Panc1 (cell line): ENCODE measurements at regions not wholly inside any gene's neighbourhood (a gene's known extent, or its start where the extent isn't known, plus 50 kb on each side); places are given as distances from the start of the nearest gene placed in this dataset.

Experiments
- ATAC-seq: fragments of 200-7000 bp; cut with Tn5 transposase; 2 replicates; pipeline ENCODE4 v1.9.1; 2020; ENCODE audit warnings: mild to moderate bottlenecking, moderate library complexity
- BruUV-seq: library from RNA; stranded (reverse); fragments of 400-500 nt; replicated peaks from 2 replicates; lab custom pipeline; 2021; lab: Mats Ljungman, UMichigan
- CTCF ChIA-PET: fragments of 300-600 bp; sonication (Branson Sonifier 250); formaldehyde crosslinking; loops from one replicate; lab custom pipeline; 2022; ENCODE audit warnings: antibody characterized with exemption; lab: Charles Lee
- POLR2A ChIA-PET: fragments of 300-600 bp; sonication (Branson Sonifier 250); formaldehyde crosslinking; loops from one replicate; lab custom pipeline; 2022; ENCODE audit warnings: antibody characterized with exemption; lab: Charles Lee
- DNase-seq: peaks from one replicate; pipeline ENCODE4 v3.0.0-alpha.2; 2010; ENCODE audit warnings: low read depth, low spot score
- H3K27ac ChIP-seq: 2 replicates; pipeline ENCODE4 v1.5.1; 2011; ENCODE audit warnings: mild to moderate bottlenecking, low read length, inconsistent platforms
- H3K27me3 ChIP-seq: fragments of 200-500 bp; sonication (Bioruptor generic); 2 replicates; pipeline ENCODE4 v1.6.0; 2014; ENCODE audit warnings: low read length, inconsistent platforms; ENCODE audit not compliant: control insufficient read depth, insufficient read depth
- H3K36me3 ChIP-seq: fragments of 200-500 bp; sonication (Bioruptor generic); 2 replicates; pipeline ENCODE4 v1.5.1; 2014; ENCODE audit warnings: inconsistent platforms, mild to moderate bottlenecking, low read length, moderate library complexity; ENCODE audit not compliant: control insufficient read depth, insufficient read depth
- H3K4me1 ChIP-seq: 2 replicates; pipeline ENCODE4 v1.5.1; 2011; ENCODE audit warnings: inconsistent platforms, mild to moderate bottlenecking, low read length, moderate library complexity; ENCODE audit not compliant: control insufficient read depth, insufficient read depth
- H3K4me3 ChIP-seq, 2 experiments: 2 replicates each; pipeline ENCODE4 v1.5.1; 2011 to 2012; ENCODE audit warnings: low read depth in 2 of 2, low read length in 2 of 2, mild to moderate bottlenecking in 2 of 2, inconsistent platforms in 1 of 2, moderate library complexity in 1 of 2
- H3K9me3 ChIP-seq: fragments of 200-500 bp; sonication (Bioruptor generic); 2 replicates; pipeline ENCODE4 v1.5.1; 2014; ENCODE audit warnings: low read depth, mild to moderate bottlenecking, inconsistent platforms, low read length, moderate library complexity; ENCODE audit not compliant: control insufficient read depth, insufficient read depth
- POLR2AphosphoS5 ChIP-seq: IDR thresholded peaks from 2 replicates; pipeline ENCODE4 v1.6.1; 2012; ENCODE audit warnings: mild to moderate bottlenecking, low read depth, low read length, moderate library complexity
- SIN3A ChIP-seq: IDR thresholded peaks from 2 replicates; pipeline ENCODE4 v1.6.1; 2012; ENCODE audit warnings: low read depth, mild to moderate bottlenecking, low read length, moderate library complexity, borderline replicate concordance; ENCODE audit not compliant: insufficient read depth
- TCF7L2 ChIP-seq: IDR thresholded peaks from 2 replicates; pipeline ENCODE4 v1.6.1; 2011; ENCODE audit warnings: mild to moderate bottlenecking, low read depth, low read length, inconsistent platforms
- in situ Hi-C: cut with HindIII; loops from 2 replicates; pipeline ENCODE4 v1.10.0; 2016; ENCODE audit warnings: low sequenced_read_pairs, low pct_unique_long_range_greater_than_20kb
- intact Hi-C: fragments of 100-400 bp; cut with micrococcal nuclease; formaldehyde crosslinking; loops from one replicate; pipeline ENCODE4 v1.10.0; 2022; ENCODE audit not compliant: unreplicated experiment
- TF ChIP-seq, protein P1 (sequence below), 2 experiments: IDR thresholded peaks; 2 replicates each; pipeline ENCODE4 v1.6.1; 2011 to 2012; ENCODE audit warnings: low read depth in 2 of 2, control low read depth in 1 of 2, low read length in 1 of 2, mild to moderate bottlenecking in 1 of 2, moderate library complexity in 1 of 2; ENCODE audit not compliant: insufficient read depth in 1 of 2
- TF ChIP-seq, protein P2 (sequence below): fragments of 450-650 bp; IDR thresholded peaks from 2 replicates; pipeline ENCODE4 v1.5.1; 2017; ENCODE audit warnings: mild to moderate bottlenecking

DNA sequence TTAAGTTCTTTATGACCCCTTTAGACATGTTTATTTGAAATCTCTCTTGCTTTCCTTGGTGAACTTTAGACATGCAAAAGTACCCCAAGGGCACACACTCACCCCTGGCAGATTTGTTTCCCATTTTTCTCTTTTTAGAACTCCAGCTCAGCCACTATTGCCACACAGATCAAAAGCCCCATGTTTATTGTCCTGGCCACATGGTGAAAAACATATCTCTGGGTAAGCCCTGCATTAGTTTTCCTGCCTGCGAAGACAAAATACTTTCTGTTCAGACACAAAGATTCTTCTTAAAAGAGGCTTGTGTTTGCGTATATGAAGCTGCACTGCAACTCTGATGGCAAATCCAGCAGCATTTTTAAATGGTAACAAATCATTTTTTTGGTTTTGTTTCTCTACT, 200.0 kb downstream of the POLR1F start:
- no peaks in the 10 kb centered on the region for H3K36me3 ChIP-seq
- H3K27ac ChIP-seq, result no peak overlapping the region
- POLR2A ChIA-PET, result no interaction called here
- no peak for DNase-seq
- no peaks in the 10 kb centered on the region for H3K27me3 ChIP-seq
- TF ChIP-seq, protein P1, sequence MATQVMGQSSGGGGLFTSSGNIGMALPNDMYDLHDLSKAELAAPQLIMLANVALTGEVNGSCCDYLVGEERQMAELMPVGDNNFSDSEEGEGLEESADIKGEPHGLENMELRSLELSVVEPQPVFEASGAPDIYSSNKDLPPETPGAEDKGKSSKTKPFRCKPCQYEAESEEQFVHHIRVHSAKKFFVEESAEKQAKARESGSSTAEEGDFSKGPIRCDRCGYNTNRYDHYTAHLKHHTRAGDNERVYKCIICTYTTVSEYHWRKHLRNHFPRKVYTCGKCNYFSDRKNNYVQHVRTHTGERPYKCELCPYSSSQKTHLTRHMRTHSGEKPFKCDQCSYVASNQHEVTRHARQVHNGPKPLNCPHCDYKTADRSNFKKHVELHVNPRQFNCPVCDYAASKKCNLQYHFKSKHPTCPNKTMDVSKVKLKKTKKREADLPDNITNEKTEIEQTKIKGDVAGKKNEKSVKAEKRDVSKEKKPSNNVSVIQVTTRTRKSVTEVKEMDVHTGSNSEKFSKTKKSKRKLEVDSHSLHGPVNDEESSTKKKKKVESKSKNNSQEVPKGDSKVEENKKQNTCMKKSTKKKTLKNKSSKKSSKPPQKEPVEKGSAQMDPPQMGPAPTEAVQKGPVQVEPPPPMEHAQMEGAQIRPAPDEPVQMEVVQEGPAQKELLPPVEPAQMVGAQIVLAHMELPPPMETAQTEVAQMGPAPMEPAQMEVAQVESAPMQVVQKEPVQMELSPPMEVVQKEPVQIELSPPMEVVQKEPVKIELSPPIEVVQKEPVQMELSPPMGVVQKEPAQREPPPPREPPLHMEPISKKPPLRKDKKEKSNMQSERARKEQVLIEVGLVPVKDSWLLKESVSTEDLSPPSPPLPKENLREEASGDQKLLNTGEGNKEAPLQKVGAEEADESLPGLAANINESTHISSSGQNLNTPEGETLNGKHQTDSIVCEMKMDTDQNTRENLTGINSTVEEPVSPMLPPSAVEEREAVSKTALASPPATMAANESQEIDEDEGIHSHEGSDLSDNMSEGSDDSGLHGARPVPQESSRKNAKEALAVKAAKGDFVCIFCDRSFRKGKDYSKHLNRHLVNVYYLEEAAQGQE (IDR thresholded peaks at IDR 0.05; ENCODE audit: insufficient read depth in 1 of 2, low read depth in 2 of 2, low read length in 1 of 2), result no peak
- TF ChIP-seq SIN3A (no peak), TCF7L2 (no peak), POLR2AphosphoS5 (no peak)
- TF ChIP-seq, protein P2, sequence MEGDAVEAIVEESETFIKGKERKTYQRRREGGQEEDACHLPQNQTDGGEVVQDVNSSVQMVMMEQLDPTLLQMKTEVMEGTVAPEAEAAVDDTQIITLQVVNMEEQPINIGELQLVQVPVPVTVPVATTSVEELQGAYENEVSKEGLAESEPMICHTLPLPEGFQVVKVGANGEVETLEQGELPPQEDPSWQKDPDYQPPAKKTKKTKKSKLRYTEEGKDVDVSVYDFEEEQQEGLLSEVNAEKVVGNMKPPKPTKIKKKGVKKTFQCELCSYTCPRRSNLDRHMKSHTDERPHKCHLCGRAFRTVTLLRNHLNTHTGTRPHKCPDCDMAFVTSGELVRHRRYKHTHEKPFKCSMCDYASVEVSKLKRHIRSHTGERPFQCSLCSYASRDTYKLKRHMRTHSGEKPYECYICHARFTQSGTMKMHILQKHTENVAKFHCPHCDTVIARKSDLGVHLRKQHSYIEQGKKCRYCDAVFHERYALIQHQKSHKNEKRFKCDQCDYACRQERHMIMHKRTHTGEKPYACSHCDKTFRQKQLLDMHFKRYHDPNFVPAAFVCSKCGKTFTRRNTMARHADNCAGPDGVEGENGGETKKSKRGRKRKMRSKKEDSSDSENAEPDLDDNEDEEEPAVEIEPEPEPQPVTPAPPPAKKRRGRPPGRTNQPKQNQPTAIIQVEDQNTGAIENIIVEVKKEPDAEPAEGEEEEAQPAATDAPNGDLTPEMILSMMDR, result no peak
- in situ Hi-C loops (no loop called here), intact Hi-C loops (no loop called here)
- CTCF ChIA-PET, result no interaction called here
- H3K4me3 ChIP-seq, result no peak overlapping the region
- H3K4me1 ChIP-seq, result no peaks in the 10 kb centered on the region
- no peak for ATAC-seq
- no peaks in the 10 kb centered on the region for H3K9me3 ChIP-seq
- BruUV-seq, result no TSS peak

DNA sequence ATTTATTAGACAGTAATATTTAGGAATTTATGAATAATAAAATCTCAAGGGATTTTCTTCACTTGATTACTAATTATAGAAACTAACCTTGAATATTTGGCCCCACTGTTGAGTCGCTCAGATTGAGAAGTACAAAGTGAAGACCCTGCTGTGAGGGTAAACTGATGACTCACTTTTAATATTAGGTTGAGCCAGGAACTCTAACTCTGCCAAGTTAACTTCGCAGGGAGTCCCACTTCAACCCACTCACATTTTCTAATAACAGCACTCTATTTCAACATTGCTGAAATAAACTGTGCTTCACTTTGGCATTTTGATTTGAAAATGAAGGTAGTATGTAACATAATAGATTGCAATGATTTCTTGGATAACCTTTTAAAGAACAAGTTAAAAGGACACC, 200.7 kb downstream of the POLR1F start:
- Histone ChIP-seq H3K4me1 (no peaks in the 10 kb centered on the region), H3K36me3 (no peaks in the 10 kb centered on the region), H3K27ac (no peak overlapping the region), H3K9me3 (no peaks in the 10 kb centered on the region), H3K27me3 (no peaks in the 10 kb centered on the region), H3K4me3 (no peak overlapping the region)
- BruUV-seq, result no TSS peak
- in situ Hi-C loops (no loop called here), intact Hi-C loops (no loop called here)
- POLR2A ChIA-PET, result no interaction called here
- DNase-seq (no peak), ATAC-seq (no peak)
- CTCF ChIA-PET, result no interaction called here
- TF ChIP-seq POLR2AphosphoS5 (no peak), TCF7L2 (no peak)
- TF ChIP-seq, protein P1 (IDR thresholded peaks at IDR 0.05; ENCODE audit: insufficient read depth in 1 of 2, low read depth in 2 of 2, low read length in 1 of 2), result no peak
